ENCODE measurements at regions not wholly inside any gene's neighbourhood (a gene's known extent, or its start where the extent isn't known, plus 50 kb on each side); places are given as distances from the start of the nearest gene placed in this dataset.

DNA sequence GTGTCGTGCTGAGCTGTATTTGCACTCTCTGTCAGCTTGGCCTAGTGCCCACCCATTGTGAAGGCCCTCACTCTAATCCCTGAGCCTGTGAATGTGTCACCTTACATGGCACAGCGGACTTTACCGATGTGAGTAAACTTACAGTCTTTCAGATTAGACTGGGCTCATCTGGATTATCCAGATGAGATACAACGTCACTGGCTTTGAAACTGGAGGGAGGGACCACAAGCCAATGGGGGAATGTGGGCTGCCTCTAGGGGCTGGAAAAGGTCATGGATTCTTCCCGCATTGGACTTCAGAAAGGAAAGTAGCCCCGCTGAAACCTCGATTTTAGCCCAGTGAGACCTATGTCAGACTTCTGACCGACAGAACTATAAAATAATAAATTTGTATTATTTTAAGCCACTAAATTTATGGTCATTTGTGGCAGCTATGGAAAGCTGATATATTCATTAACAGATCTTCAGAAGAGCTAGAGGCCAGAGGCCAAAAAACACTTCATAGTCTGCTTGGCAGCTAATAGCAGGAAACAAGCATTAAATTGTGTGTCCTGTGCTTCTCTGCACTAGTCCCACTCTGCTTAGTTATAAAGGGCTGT is 139.0 kb upstream of the GAS1 start:
- DNase-seq: no peak

DNA sequence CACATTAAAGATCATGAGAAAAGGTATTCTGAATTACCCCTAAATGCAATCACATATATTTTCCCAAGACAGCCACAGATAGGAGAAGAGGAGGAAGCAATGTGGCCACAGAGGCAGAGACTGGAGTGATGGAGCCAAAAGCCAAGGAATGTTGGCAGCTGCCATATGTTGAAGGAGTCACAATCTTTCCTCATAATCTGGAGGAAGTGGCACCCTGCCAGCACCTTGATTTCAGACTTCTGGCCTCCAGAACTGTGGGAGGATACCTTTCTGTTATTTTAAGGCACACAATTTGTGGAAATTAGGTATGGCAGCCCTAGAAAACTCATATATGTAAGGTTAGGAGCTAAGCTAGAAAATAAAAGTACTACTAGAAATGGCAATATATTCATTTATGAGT is 139.9 kb upstream of the GAS1 start:
- no peak for DNase-seq

GRCh38 chr9:87088192-87088591 is 140.9 kb upstream of the GAS1 start:
- DNase-seq: no peak

DNA sequence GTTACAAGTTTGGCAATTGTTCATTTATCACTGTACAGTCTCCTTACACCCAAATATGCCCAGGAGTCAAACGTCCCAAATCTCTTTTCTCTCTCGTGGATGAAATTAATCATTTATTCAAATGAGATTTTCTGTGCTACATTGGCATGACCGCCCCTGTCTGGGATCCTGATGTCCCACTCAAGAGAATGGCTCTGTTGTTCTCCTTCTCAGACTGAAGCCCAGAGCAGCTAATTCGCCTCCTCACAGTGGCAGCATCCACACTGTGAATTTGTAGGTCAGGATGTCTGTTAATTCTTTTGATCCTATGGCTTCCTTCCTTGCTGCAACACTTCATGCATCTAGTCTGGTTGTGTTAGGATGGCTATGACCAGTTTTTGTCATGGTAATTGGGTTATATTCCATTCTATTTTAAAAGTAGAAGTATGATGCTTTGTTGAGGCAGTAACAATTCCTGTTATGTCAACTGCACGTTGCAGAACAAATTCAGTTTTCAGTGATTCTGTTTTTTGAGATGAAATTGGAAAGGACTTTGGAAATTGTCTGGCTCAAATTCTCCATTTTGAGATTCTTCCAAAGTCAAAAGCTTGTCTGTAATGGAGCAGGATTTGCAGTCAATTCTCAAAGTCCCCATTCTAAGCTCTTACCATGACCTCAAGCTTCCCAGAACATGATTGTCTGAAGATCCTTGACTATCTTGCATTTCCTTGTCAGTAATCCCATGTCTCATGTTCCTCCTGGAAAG is 141.5 kb upstream of the GAS1 start:
- no peak for DNase-seq

DNA sequence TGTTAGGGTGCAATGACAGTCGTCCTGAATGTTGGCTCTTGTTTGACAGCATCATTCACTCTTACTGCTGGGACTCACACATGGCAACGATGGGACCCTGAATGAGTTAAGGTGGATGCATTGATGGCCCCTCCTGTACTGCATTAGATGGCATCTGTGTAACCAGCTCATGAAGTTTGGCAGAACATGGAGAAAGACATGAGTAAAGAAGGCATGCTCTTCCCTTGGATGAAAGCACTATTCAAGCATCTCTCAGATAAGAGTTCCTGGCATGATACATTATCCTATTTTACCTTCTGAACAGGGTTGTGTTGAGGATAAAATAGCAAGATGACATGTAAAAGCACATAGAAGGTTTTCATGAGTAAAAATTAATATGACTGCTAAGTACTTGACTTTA is 142.2 kb upstream of the GAS1 start:
- DNase-seq: no peak

DNA sequence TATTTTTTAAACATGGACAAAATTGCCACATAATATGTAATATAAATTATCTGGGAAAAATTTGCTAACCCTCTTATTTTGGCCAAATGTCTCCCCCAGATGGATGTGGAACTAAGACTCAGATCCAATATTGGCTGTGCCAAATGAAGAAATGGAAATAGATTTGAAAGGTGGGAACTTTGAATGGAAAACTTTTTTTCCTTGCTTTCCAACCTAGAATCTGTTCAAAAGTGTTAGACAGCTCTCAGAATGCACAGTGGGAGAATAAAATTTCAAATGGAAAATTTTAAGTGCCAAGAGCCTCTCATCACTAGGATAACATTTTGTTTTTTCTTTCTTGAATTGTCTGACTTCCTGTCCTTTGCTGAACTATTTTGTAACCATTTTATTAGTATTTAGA is 142.6 kb upstream of the GAS1 start:
- DNase-seq: no peak

DNA sequence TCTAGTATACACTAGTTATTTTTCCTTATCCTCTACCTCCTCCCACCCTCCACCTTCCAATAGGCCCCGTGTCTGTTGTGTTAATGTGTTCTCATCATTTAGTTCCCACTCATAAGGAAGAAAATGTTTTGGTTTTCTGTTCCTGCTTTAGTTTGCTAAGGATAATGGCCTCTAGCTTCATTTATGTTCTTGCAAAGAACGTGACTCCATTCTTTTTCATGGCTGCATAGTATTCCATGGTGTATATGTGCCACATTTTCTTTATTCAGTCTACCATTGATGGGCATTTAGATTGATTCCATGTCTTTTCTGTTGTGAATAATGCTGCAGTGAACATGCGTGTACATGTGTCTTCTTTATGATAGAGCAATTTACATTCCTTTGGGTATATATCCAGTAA is 146.5 kb upstream of the GAS1 start:
- no peak for DNase-seq

GRCh38 chr9:87095951-87096350 is 148.6 kb upstream of the GAS1 start:
- DNase-seq: no peak

DNA sequence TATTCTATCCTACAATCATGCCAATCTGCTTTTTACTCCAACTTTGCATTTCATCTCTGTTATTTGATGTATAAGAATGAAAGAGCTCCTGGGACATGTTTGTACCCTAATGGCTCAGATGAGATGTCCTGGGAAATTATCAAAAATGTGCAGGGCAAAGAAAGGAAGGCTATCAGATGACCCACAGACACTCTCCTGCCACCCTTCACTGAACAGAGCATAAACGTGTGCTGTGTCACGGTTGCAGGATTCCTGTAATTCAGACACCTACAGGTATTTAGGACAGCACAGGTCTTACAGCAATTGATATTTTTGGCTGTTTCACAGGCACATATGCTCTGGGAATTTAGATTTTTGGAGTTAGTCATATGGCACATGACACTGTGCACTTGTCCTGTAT is 149.2 kb upstream of the GAS1 start:
- DNase-seq: no peak

DNA sequence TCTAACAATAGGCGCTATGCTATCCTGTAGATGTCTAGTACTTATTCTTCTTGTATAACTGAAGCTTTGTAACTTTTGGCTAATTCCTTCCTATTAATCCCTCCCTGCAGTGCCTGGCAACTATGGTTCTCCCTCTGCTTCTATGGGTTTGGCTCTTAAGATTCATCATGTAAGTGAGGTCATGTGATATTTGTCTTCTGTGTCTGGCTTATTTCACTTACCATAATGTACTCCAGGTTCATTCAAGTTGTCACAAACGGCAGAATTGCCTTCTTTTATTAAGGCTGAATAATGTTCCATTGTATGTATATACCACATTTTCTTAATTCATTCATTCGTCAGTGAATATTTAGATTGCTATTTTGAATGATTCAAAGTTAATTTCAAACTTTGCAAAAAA is 149.9 kb upstream of the GAS1 start:
- no peak for DNase-seq

GRCh38 chr9:87099407-87099806 is 152.1 kb upstream of the GAS1 start:
- DNase-seq: no peak

DNA sequence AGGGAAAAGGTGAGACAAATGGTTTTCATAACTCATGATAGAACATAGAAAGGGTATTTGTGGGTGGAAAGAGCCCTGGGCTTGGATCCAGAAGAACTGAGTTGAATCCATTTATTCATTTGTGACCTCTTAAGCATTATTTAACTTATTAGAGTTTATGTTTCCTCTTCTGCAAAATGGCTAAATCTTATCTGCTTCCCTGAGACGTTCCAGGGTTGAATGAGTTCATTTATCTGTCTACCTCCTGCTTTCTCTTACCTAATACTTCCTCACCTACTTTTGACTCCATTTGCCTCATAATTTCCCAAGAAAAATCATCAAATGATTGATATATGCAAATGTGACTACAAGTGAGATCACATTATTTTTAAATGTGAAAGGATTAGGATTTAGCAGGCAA is 152.7 kb upstream of the GAS1 start:
- no peak for DNase-seq

DNA sequence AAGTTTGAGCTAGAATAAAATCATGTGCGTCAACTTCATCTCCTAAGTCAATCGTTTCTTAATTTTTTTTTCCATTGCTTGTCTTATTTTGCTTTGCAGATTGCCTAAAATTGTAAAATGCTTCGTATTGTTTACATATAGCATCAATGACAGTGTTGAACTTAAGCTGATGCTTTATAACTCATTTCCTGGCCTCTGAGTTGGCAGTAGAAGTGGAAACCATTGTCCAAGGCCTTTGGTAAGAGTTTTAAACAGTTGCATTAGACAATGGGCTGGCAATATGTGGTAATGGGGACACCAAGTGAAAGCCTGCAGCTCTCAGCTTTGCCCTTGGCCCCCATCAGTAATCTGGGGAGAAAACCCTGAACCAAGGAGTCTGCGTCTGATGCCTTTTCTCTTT is 154.8 kb upstream of the GAS1 start:
- no peak for DNase-seq

- no peak for DNase-seq
Observed at GRCh38 chr9:87107072-87107471, 159.8 kb upstream of the GAS1 start.

- no peak for DNase-seq
Observed at GRCh38 chr9:87108661-87109060, 161.4 kb upstream of the GAS1 start.

DNA sequence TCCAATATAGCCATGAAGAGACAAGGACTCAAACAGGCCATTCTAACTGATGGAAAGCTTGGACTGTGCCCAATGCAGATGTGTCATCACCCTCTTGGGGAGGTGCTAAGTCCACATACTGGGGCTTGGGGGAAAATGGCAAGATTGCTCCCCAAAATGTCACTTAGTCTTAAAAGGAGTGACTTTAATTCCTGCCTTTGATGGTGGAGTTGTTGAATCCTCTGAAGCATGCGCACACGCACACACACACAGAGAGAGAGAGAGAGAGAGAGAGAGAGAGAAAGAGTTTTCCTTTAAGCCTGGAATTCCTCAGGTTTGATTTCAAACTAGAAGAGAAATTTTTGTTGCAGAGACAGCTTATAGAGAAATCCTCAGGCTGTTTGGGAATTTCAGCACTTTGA is 161.9 kb upstream of the GAS1 start:
- no peak for DNase-seq

DNA sequence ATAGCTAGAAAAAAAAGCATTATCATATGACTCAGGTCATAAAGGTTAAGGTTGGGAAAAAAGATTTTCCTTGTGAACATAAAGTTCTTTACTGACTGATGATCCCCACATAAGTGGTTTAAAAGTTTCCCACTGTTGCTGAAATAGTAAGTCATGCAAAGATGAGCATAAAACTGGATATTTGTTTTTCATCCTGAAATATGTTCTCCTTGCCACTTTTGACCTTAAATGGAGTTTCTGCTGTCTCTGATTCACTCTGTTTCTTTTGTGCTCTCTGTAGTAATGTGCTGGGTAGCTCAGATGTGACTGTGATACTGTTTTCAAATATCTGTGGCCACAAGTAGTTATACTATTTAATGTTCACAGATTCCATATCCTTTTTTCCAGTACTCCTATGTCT is 162.5 kb upstream of the GAS1 start:
- no peak for DNase-seq

DNA sequence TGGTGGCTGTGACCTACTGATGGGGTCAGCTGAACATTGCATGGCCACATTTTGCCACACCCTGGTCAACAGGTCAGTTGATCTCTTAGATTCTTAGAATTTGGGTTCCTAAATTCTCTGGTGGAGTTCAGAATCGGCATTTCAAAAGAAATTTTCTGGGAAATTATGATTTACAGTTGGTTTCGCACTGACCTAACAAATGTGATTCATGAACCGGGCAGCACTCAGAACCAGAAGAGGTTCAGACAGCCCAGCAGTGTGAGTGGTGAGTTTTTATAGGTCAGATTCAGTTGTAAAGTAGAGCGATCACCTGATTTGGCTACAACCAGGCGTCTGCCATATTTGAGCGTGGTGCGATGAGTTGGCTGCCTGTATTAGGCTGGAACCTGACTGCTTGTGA is 163.7 kb upstream of the GAS1 start:
- no peak for DNase-seq

DNA sequence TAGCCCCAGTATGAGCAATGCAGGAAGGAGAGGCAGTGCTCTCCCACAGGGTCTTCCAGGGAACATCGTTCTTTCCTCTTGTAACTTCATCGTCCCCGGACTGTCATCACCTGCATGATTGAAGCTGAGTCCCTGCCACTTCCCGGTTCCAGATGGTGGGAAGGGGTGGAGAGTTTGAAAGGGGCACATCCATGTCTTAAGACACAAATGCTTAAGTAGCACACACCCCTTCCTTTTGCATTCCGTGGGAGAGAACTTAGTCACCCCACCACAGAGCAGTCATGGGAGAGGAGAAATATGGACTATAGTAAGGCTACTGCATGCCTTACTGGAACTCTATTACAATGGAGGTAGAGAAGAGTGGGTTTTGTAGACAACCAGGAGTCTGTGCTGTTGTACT is 165.3 kb upstream of the GAS1 start:
- DNase-seq: no peak

GRCh38 chr9:87113874-87114273 is 166.6 kb upstream of the GAS1 start:
- DNase-seq: no peak

GRCh38 chr9:87115785-87116184 is 168.5 kb upstream of the GAS1 start:
- no peak for DNase-seq

DNA sequence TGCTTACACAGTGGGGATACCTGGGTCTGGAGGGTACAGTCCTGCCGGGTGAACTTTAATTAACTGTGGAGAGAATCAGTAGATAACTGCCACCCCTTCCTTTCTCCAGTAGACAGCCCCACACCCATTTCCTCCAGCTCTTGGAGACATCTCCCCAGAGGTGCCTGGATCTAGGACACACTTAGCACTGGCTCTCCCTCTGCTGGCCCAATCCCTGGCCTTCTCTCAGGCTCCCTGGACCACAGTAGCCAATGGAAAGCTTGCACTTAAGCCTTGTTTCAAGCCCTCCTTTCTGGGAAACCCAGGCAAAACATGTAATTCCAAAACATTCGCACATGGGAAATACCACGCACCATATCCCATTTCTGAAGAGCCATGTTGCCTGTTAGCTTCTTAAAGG is 169.2 kb upstream of the GAS1 start:
- no peak for DNase-seq

- no peak for DNase-seq
Observed at GRCh38 chr9:87118594-87118993, 171.3 kb upstream of the GAS1 start.

GRCh38 chr9:87119328-87119881 is 172.1 kb upstream of the GAS1 start:
- no peak for DNase-seq

DNA sequence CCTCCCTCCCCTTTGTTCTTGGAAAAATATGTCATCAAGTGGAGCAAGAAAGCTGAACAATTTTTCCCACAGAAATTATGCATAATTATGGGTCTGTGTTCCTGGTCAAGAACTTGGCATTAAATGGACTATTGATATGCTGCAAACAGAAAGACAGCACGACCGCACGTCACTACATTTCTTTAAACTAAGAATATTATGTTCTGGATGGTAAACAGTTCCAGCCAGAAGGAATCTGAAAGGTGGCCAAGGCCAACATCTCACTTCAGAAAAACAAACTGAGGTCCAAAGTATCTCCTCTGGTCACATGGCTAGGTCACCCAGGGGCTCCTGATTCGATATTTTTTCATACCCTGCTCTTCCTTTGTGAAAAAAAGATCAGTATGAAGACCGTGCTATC is 173.3 kb upstream of the GAS1 start:
- DNase-seq: no peak
